Thyroid gland (tissue), 4 donors: ENCODE measurements at regions not wholly inside any gene's neighbourhood (a gene's known extent, or its start where the extent isn't known, plus 50 kb on each side); places are given as distances from the start of the nearest gene placed in this dataset.

Source experiments
- POLR2A ChIP-seq, 2 donors: fragments of 450-650 bp; IDR thresholded peaks; one replicate each; pipeline ENCODE4 v1.6.1; 2017; ENCODE audit warnings: antibody characterized with exemption in 2 of 2, mild to moderate bottlenecking in 2 of 2, moderate library complexity in 1 of 2
- TF ChIP-seq, protein P1 (sequence below), 6 experiments: fragments of 200-600 bp in 3 of 6; fragments of 450-650 bp in 3 of 6; sonication (generic) in 3 of 6; IDR thresholded peaks; one replicate each; pipeline ENCODE4 v1.5.1; 2016 to 2019; ENCODE audit warnings: antibody characterized with exemption in 6 of 6, mild to moderate bottlenecking in 2 of 6, inconsistent platforms in 1 of 6, moderate library complexity in 1 of 6

DNA sequence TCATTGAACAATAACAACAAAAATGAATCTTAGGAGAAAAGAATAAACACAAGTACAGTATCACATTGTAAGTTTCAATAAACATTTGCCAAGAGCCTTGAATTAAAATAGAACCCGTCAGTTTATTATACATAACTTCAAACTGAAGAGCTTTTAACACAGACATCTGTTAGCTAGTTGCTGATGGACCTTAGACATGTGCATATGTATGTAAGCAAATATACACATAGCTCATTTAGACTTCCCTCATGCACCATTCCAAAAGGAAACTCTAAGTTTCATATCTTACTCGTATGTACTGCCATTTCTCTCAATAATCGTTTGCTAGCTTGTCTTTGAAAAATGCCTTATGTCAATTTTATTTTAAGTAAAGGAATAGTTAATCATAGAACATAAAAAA lies 235.0 kb downstream of the TENT5A start:
- TF ChIP-seq, protein P1, sequence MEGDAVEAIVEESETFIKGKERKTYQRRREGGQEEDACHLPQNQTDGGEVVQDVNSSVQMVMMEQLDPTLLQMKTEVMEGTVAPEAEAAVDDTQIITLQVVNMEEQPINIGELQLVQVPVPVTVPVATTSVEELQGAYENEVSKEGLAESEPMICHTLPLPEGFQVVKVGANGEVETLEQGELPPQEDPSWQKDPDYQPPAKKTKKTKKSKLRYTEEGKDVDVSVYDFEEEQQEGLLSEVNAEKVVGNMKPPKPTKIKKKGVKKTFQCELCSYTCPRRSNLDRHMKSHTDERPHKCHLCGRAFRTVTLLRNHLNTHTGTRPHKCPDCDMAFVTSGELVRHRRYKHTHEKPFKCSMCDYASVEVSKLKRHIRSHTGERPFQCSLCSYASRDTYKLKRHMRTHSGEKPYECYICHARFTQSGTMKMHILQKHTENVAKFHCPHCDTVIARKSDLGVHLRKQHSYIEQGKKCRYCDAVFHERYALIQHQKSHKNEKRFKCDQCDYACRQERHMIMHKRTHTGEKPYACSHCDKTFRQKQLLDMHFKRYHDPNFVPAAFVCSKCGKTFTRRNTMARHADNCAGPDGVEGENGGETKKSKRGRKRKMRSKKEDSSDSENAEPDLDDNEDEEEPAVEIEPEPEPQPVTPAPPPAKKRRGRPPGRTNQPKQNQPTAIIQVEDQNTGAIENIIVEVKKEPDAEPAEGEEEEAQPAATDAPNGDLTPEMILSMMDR (IDR thresholded peaks at IDR 0.05), result no peak
- TF ChIP-seq POLR2A (IDR thresholded peaks at IDR 0.05), result no peak
